ENCODE measurements at regions not wholly inside any gene's neighbourhood (a gene's known extent, or its start where the extent isn't known, plus 50 kb on each side); places are given as distances from the start of the nearest gene placed in this dataset.

GRCh38 chr10:44640429-44640828 is 255.5 kb upstream of the CXCL12 start:
- H3K4me3 ChIP-seq (replicated peaks in 1 of 2; ENCODE audit: low read depth in 1 of 2, low read length in 2 of 2) = no peak overlapping the region
- H3K9ac ChIP-seq (ENCODE audit: low read length) = no peak overlapping the region
- intact Hi-C loops (cut with micrococcal nuclease) = no loop called here
- H3K9me3 ChIP-seq (ENCODE audit: control insufficient read depth in 1 of 2, insufficient read depth in 1 of 2, low read depth in 1 of 2, low read length in 2 of 2) = no peaks in the 10 kb centered on the region
- RAD21 ChIA-PET (ENCODE audit: low non-redundant PET in 1 of 2, low total read pairs in 2 of 2, uncharacterized antibody in 2 of 2, unreplicated experiment in 2 of 2) = no interaction called here
- H3K36me3 ChIP-seq (ENCODE audit: control insufficient read depth in 1 of 2, insufficient read depth in 2 of 2, low read length in 2 of 2) = no peaks in the 10 kb centered on the region
- no TSS peak for BruUV-seq (replicated peaks)
- H3K79me2 ChIP-seq (ENCODE audit: insufficient read depth, low read length) = no peaks in the 10 kb centered on the region
- TF ChIP-seq TCF7L2 (IDR thresholded peaks at IDR 0.05; ENCODE audit: borderline replicate concordance, extremely low read depth, insufficient read depth, insufficient read length) (no peak), EZH2 (IDR thresholded peaks at IDR 0.05) (no peak), CEBPB (IDR thresholded peaks at IDR 0.05; ENCODE audit: low read depth) (no peak), RAD21 (IDR thresholded peaks at IDR 0.05; ENCODE audit: low read depth) (no peak), CBX3 (IDR thresholded peaks at IDR 0.05; ENCODE audit: low read depth) (no peak), ZFX (IDR thresholded peaks at IDR 0.05) (no peak), EZH2phosphoT487 (IDR thresholded peaks at IDR 0.05; ENCODE audit: borderline replicate concordance) (no peak), REST (IDR thresholded peaks at IDR 0.05; ENCODE audit: low read depth) (no peak), ZNF274 (IDR thresholded peaks at IDR 0.05; ENCODE audit: low read depth, low read length) (no peak), POLR2AphosphoS5 (IDR thresholded peaks at IDR 0.05; ENCODE audit: low read depth, low read length) (no peak), ELF1 (IDR thresholded peaks at IDR 0.05; ENCODE audit: borderline replicate concordance, low read depth) (no peak), FOSL1 (IDR thresholded peaks at IDR 0.05; ENCODE audit: low read depth) (no peak), ZBTB33 (IDR thresholded peaks at IDR 0.05; ENCODE audit: extremely low read depth, insufficient replicate concordance, low read length) (no peak), SRF (IDR thresholded peaks at IDR 0.05; ENCODE audit: low read depth) (no peak), CTCF (IDR thresholded peaks at IDR 0.05 in 2 of 3, conservative IDR thresholded peaks at IDR 0.05 in 1 of 3; ENCODE audit: borderline replicate concordance in 1 of 3, insufficient read depth in 1 of 3, low read depth in 2 of 3, low read length in 2 of 3) (no peak), YY1 (IDR thresholded peaks at IDR 0.05; ENCODE audit: extremely low read depth, insufficient replicate concordance, low read depth, low read length) (no peak), SIN3A (IDR thresholded peaks at IDR 0.05; ENCODE audit: low read depth) (no peak), JUND (IDR thresholded peaks at IDR 0.05) (no peak)
- H2AFZ ChIP-seq (ENCODE audit: low read depth, low read length, poor library complexity, severe bottlenecking) = no peak overlapping the region
- POLR2A ChIA-PET = no interaction called here
- no peak for DNase-seq (ENCODE audit: low read depth, low spot score)
- H4K20me1 ChIP-seq (ENCODE audit: insufficient read depth) = no peaks in the 10 kb centered on the region; the same call in 1 of the 2 replicates
- H3K4me2 ChIP-seq (ENCODE audit: low read length) = no peak overlapping the region
- no peak for ATAC-seq
- no peak overlapping the region for H3K27ac ChIP-seq (ENCODE audit: low read depth, low read length)
- no peaks in the 10 kb centered on the region for H3K27me3 ChIP-seq (ENCODE audit: insufficient read depth, low read length)
- H3K9me2 ChIP-seq (ENCODE audit: insufficient read depth) = no peaks in the 10 kb centered on the region
- CTCF ChIA-PET = no interaction called here
- no peaks in the 10 kb centered on the region for H3K4me1 ChIP-seq (ENCODE audit: control insufficient read depth in 1 of 2, insufficient read depth in 2 of 2, low read length in 2 of 2)

All from HCT116 (cell line).